ENCODE measurements at regions not wholly inside any gene's neighbourhood (a gene's known extent, or its start where the extent isn't known, plus 50 kb on each side); places are given as distances from the start of the nearest gene placed in this dataset.

GRCh38 chrX:51798701-51799100 lies 55.5 kb downstream of the GSPT2 start:
- DNase-seq (ENCODE audit: low read depth in 2 of 3, low spot score in 2 of 3), result no peak

DNA sequence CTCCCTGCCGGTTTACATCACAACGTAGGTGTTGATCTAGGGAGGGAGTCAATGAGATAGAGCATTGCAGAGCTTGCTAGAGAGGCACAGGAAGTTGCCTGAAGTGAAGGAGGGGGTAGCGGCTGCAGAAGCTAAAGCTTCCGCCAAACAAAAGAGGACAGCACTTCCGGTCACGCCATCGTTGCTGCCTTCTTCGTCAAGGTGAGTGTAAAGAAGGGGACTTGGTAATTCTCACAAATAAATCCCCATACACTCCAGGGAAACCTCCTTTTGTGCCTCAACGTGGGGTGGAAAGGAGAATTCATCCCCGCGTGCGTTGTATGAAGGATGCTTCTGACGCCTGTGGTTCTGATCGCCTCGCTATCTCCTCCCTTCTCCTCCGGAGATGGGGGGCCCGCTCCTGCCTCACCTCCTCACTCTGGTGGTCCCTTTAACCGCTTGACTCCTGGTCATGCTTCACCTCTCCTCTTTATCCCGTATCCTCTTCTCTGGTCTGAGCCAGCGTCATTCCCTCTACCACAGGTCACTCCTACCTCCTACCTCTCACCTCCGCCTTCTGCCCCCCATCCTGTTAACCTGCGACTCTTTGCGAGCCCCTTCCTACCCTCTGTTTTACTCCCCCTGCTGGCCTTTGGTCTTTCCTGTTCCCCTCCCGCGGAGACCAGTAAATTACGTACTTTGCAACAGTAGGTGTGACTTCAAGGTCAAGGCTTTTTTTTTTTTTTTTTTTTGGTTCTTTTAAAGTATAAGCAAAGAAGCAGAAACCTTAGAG lies 59.9 kb downstream of the GSPT2 start:
- DNase-seq (ENCODE audit: low read depth in 2 of 3, low spot score in 2 of 3), result peak; percentile 17 to 53 (median 35)

- DNase-seq (ENCODE audit: low read depth in 2 of 3, low spot score in 2 of 3), result no peak
Observed at GRCh38 chrX:51803833-51804232, 60.6 kb downstream of the GSPT2 start.

DNA sequence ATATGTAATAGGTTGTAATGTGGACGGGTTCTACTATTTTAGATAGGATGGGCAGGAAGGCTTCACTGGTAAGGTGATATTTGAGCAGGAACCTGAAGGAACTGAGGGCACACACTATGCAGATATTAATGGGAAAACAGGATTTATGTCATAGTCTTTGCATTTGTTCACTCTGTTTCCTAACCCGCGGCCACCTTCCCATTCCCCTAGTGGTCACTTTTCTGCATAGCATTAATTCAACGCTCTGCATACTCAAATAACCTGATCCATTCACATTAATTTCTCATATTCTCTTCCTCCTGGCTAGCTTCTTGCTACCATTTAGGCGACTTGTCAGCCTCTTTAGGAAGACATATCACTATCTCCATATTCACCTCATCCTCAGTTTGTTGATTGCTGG lies 61.5 kb downstream of the GSPT2 start:
- DNase-seq (ENCODE audit: low read depth in 2 of 3, low spot score in 2 of 3), result no peak

GRCh38 chrX:51813886-51814460 lies 70.7 kb downstream of the GSPT2 start:
- DNase-seq (ENCODE audit: low read depth in 2 of 3, low spot score in 2 of 3), result no peak

GRCh38 chrX:51824061-51824460 lies 69.4 kb upstream of the MAGED1 start:
- DNase-seq (ENCODE audit: low read depth in 2 of 3, low spot score in 2 of 3), result no peak

GRCh38 chrX:51825436-51825835 lies 68.0 kb upstream of the MAGED1 start:
- peak in 2 of 3 donors; percentile 5 to 33 for DNase-seq (ENCODE audit: low read depth in 2 of 3, low spot score in 2 of 3)

DNA sequence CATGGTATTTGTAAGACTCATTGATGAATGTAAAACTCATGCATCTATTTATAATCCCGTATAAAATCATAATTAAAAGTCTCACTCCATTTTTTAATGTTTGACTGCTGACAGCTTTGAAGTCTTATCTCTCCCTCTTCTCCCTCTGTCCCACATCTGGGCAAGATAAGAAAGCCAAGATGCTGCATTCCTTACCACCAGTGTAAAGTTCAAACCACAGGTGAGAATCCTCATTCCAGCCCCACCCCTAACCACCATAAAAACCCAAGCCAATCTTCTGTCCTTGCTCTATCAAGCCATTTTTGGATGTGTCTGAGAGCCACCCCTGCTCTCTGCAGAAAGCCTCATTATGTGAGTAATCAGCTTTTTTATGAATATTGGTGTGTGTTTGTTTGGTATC lies 59.3 kb upstream of the MAGED1 start:
- no peak for DNase-seq (ENCODE audit: low read depth in 2 of 3, low spot score in 2 of 3)

DNA sequence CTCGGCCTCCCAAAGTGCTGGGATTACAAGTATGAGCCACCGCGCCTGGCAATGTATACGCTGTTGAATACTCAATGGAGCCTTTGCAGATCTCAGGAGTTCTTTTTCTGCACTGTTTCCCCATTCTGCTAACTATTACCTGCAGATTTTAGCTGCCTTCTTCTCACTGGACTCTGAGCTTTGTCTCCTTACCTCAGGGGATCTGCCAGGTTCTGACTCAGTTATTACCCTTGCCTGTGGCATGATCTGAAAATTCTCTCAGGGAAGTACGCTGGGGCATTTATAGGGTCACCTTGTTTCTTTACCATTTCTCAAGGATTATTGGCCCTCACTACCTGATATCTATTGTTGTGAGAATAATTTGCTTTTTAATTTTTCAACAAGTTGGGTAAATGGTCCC lies 56.6 kb upstream of the MAGED1 start:
- no peak for DNase-seq (ENCODE audit: low read depth in 2 of 3, low spot score in 2 of 3)

DNA sequence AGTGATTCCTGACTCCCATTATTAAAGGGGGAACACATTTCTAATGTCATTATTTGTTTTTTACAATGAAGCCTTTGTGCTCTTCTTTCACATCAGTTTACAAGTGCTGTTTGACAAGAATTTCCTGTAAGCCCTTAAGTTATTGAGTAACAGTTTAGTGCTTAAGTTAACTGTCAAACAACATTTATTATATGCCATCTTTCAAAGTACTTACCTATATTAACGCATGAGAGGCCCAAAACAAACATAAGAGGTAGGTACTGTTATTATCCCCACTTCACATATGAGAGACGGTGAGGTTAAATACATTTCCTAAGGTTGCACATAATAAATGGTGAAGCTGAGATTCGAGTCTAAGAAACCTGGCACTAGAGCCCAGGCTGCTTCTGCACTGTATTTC lies 56.0 kb upstream of the MAGED1 start:
- DNase-seq (ENCODE audit: low read depth in 2 of 3, low spot score in 2 of 3), result no peak

DNA sequence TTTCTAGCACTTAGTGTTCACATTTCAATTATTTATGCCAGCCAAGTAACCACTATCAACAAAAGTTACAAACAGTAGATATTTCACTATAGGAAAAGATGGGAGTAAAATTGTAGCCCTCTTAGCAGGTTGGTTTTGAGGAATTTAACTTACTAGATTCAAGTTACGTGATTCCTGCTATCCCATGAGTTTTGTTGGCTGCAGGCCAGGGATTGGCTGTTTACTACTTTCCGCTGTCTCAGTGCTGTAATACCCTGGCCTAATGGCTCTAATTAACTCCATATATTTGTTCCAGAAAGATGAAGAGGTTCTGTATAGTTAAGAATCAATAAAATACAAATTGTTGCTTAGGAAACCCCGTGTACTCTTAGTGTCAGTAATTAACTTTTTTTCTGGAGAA lies 55.5 kb upstream of the MAGED1 start:
- no peak for DNase-seq (ENCODE audit: low read depth in 2 of 3, low spot score in 2 of 3)
